ENCODE measurements at regions not wholly inside any gene's neighbourhood (a gene's known extent, or its start where the extent isn't known, plus 50 kb on each side); places are given as distances from the start of the nearest gene placed in this dataset.
A peak's percentile ranks its signal among the peaks of the same experiment; 100 is the strongest.

- DNase-seq (ENCODE audit: low read depth), result no peak
Observed at GRCh38 chr3:190790185-190790584, 72.3 kb downstream of the GMNC start.

DNA sequence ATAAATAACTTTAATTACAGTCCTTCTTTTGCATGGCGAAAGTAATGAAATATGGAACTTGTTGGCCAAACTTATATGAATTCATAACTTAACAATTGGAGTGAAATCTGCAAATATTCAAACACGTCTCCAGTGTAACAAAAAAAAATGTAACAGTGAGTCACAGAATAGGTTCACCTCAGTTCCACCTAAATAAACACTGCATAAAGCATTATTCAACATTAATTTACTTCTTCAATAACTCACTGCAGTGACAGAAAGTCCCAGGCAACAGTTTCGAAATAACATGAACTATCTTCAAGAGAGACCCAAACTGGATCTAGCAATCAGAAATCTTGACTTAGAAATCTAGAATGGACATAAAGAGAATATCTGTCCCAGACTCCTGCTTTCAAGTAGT, 75.6 kb downstream of the GMNC start:
- no peak for DNase-seq (ENCODE audit: low read depth)

DNA sequence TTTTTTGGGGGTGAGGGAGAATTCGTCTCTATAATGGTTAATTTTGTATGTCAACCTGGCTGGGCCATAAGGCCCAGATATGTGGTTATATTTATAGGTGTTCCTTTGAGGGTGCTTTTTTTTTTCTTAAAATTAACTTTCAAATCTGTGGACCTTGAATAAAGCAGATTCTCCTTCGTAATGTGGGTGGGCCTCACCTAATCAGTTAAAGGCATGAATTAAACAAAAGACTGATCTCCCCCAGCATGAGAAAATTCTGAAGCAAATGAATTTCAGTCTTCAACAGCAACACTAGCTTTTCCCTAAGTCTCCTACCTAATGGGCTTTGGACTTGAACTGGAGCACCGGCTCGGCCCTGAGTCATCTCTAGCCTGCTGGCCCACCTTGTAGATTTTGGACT, 77.4 kb downstream of the GMNC start:
- no peak for DNase-seq (ENCODE audit: low read depth)

DNA sequence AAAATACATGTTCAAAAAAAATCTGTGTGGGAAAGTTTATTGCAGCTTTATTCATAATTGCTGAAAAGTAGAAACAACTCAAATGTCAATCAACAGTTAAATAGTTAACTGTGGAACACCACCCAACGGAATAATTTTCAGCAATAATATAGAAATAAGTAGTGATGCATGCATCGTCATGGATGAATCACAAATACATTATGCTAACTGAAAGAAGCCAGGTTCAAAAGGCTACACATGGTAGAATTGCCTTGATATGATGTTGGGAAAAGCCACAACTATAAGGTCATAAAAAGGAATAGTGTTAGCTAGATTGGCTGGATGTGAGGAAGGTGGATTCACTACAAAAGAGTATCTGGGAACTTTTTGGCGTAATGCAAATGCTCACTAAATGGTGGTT, 82.0 kb downstream of the GMNC start:
- peak; percentile 17 for DNase-seq (ENCODE audit: low read depth)

DNA sequence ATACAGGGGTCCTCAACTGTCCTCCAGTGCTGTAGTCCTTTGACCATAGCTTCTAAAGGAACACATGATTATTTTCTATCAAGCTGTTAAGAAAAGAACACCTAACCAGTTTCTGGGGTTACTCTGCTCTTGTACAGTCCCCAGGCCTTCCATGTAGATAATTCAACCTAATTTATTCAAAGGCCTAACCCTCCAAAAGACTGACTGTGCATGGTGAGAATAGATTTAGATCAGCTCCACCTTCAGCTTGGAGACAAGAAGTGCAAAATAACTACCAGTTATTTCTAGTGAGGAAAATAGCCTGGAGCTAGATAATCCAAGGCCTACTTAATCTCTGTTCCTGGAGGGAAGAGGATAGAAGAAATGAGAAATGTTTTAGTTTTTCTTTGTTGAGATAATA, 87.9 kb downstream of the GMNC start:
- no peak for DNase-seq (ENCODE audit: low read depth)

DNA sequence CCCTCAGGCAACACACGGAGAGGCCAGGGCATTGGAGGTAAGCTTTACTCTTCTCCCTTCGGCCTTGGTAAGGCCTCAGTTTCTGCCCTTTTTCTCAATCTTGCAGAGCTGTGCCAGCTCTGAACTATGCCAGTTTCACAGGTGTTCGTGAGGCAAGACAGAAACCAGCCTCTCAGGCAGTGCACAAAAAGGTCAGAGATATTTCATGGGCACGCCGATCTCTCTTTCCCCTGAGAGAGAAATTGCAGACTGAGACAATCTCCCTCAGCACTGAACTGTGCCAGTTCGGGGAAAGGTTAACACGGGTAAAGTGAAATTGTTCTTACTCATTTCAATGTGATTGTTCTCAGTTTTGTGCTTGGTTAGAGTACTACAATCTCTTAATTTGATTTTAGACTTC, 88.5 kb downstream of the GMNC start:
- DNase-seq (ENCODE audit: low read depth), result no peak

- no peak for DNase-seq (ENCODE audit: low read depth)
Observed at GRCh38 chr3:190772831-190773230, 89.7 kb downstream of the GMNC start.

DNA sequence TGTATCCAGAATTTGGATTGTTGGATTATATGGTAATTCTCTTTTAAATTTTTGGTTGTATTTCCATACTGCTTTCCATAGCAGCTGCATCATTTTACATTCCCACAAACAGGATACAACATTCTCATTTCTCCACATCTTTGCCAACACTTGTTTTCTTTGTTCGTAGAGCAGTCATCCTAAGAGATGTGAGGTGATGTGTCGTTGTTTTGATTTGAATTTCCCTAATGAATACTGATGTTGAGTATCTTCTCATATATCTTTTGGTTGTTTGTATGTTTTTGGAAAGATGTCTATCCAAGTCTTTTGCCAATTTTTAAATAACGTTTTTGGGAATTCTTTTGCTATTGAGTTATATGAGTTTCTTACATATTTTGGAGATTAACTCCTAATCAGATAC, 93.6 kb downstream of the GMNC start:
- no peak for DNase-seq (ENCODE audit: low read depth)

GRCh38 chr3:190767851-190768250, 94.6 kb downstream of the GMNC start:
- DNase-seq (ENCODE audit: low read depth), result no peak

GRCh38 chr3:190764231-190765134, 98.0 kb downstream of the GMNC start:
- DNase-seq (ENCODE audit: low read depth), result no peak

DNA sequence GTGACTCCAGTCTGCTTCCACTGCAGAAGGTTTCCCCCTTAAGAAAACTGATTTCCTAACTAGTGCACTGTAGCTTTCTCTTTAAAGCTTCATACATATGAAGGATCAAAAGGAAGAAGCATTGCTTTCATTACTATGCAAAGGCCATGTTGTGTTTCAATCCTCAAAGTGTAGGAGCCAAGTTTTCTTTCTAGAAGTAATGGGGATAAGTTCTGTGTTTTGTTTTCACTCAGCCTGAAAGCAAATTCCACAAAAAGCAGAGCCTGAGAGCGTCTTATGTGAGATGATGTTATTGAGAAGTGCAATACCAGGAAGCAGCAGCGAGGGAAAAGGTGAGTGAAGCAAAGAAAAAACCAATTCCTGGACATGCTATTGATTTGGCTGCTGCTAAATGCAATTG, 99.7 kb downstream of the GMNC start:
- no peak for DNase-seq (ENCODE audit: low read depth)

GRCh38 chr3:190747571-190747970, 114.9 kb downstream of the GMNC start:
- no peak for DNase-seq (ENCODE audit: low read depth)

DNA sequence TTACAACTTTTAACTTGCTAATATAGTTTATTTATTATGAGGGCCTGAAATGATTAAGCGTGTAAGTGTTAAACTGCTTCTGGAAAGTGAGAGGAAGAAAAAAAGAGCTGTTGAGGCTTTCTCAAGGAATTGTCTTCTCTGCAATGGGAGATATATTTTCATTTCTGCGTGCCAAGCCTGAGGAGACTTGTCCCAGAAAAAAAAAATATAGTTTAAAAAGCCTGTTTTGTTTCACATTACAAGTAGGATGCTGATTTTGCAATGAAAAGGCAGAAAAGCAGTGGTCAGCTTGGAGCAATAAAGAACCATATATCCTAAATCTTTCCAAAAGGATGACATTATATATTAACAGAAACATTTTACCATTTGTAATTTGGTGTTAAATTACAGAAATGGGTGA, 115.5 kb downstream of the GMNC start:
- DNase-seq (ENCODE audit: low read depth), result no peak

GRCh38 chr3:190746531-190746930, 116.0 kb downstream of the GMNC start:
- DNase-seq (ENCODE audit: low read depth), result no peak

GRCh38 chr3:190741788-190742187, 120.7 kb downstream of the GMNC start:
- DNase-seq (ENCODE audit: low read depth), result no peak

DNA sequence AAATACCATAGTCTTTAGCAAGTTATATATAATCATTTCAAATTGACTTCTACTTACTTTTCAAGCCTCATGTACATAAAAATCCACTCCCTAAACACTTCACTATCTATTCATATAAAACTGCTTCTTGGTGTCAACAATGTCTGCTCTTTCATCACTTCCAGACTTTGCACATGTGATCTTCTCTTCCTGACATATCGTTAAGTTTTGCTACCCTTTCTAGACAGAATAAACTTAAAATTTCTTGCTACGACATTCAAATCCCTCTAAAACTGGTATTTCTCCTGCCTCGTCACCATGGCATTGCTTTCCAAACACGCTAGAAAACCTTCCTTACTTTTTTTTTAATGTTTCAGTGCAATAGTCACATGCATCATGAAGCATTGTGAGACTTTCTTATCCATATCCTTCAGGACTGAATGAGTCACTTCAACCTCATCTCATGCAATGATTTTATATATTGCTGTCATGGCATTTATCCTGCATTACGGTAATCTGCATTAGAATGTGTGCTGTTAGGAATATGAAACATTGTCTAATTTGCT, 122.8 kb downstream of the GMNC start:
- peak; percentile 39 for DNase-seq (ENCODE audit: low read depth)

GRCh38 chr3:190738636-190739155, 123.8 kb downstream of the GMNC start:
- no peak for DNase-seq (ENCODE audit: low read depth)

- no peak for DNase-seq (ENCODE audit: low read depth)
Observed at GRCh38 chr3:190737446-190737845, 125.0 kb downstream of the GMNC start.

GRCh38 chr3:190734490-190734889, 128.0 kb downstream of the GMNC start:
- no peak for DNase-seq (ENCODE audit: low read depth)

DNA sequence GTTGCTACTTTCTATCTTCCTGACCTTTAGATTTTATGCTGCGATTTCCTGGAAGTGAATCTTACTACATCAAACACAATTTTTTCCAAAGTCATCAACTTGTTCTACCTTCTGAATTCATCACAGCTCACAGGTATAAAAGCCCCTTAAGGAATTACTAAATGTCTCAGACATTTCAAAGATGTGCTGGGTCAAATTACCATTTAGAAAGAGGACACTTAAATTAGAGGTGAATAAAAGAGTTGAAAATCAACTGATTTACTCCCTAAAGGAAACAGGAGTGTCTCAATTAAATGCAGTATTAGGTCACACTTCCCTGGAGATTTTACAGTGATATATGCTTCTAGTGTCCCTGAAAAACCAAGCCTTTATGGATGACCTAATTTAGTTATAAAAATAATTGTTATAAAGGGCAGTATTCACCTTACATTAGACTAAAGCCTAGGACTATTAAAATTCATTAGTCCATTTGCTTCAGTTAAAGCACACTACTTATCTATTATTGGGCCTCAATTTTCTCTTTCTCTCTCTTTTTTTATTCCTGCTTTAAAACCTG, 128.8 kb downstream of the GMNC start:
- DNase-seq (ENCODE audit: low read depth), result no peak

DNA sequence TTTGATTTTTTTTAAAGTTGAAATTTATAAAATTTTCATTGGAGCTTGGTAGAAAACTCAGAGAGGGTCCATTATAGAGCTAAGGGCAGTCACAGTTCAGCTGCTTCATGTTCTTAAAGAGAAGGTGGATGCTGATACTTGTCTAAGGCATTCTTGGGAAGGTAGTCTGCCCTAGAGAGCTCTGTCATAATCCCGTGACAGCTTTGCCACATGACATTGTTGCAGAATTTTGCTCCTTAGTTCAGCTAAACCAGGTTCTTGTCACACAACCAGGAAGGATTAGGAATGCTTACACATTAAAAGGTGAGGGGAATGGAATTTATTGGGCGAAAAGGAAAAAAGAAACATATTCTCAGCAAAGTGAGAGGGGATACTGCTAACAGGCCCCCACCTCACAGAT, 130.9 kb downstream of the GMNC start:
- DNase-seq (ENCODE audit: low read depth), result no peak

DNA sequence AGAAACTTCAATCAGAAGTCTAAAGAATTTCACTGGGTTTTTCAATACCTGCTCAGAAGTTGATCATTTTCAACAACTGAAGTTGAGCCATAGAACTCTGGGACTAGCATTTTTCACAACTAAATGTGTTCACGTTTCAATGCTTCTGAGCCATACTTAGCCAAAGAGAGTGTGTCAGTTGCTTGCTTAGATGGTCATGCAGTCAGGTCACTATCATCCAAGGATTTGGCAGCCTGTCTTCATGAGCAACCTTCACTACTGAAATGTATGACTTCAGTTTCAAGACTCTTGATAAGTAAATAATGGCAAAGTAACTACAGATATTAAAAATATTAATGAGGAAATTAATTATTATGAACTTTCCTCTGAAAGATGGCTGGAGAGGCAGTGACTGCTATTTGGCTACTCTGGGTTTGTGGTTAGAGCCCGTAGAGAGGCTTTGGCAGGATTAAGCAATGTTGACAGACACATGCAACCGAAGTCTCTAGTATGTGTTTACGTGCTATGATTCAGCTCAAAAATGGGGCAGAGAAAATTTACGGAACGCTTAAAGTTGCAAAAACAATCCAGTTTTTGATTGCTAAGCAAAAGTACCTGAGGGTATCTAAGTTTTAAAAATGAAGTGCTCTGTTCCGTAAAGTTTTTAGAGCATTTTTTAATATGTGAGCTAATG, 133.8 kb downstream of the GMNC start:
- DNase-seq (ENCODE audit: low read depth), result no peak
